B cell (primary cell): ENCODE measurements at regions not wholly inside any gene's neighbourhood (a gene's known extent, or its start where the extent isn't known, plus 50 kb on each side); places are given as distances from the start of the nearest gene placed in this dataset.

Experiments used
- ATAC-seq: fragments of 200-7000 bp; cut with Tn5 transposase; one replicate; pipeline ENCODE4 v1.10.0; 2021; ENCODE audit warnings: low read depth, mild to moderate bottlenecking, moderate number of reproducible peaks, moderate library complexity
- CTCF ChIA-PET: fragments of 350-600 bp; sonication (Branson Sonifier 250); formaldehyde crosslinking; loops from one replicate; lab custom pipeline; 2021; ENCODE audit warnings: antibody characterized with exemption, inconsistent platforms; lab: Charles Lee
- POLR2A ChIA-PET: fragments of 350-600 bp; sonication (Branson Sonifier 250); formaldehyde crosslinking; loops from one replicate; lab custom pipeline; 2021; ENCODE audit warnings: antibody characterized with exemption; lab: Charles Lee
- DNase-seq: peaks from one replicate; pipeline ENCODE4 v3.0.0; 2013
- H2AFZ ChIP-seq: 2 replicates; pipeline ENCODE4 v1.6.1; 2012; ENCODE audit warnings: mild to moderate bottlenecking, low read depth, low read length; ENCODE audit not compliant: insufficient read depth, poor library complexity, severe bottlenecking
- H3K27ac ChIP-seq, 2 donors: 1 replicate in 1 of 2; 2 replicates in 1 of 2; pipeline ENCODE4 v1.5.1; 2012 to 2013; ENCODE audit warnings: low read length in 2 of 2, mild to moderate bottlenecking in 2 of 2, moderate library complexity in 1 of 2
- H3K27me3 ChIP-seq, 4 experiments: fragments of 200-600 bp in 1 of 4; sonication (generic) in 1 of 4; replicated peaks in 1 of 4; 1 replicate in 2 of 4; 2 replicates in 2 of 4; pipeline versions ENCODE4 v1.6.1 to v1.7.0; 2013 to 2016; ENCODE audit warnings: low read length in 3 of 4, mild to moderate bottlenecking in 2 of 4, mixed read lengths in 1 of 4, moderate library complexity in 1 of 4; ENCODE audit not compliant: insufficient read depth in 4 of 4, control insufficient read depth in 3 of 4; ENCODE audit errors: control extremely low read depth in 1 of 4
- H3K36me3 ChIP-seq, 2 experiments: replicated peaks in 1 of 2; 1 replicate in 1 of 2; 2 replicates in 1 of 2; pipeline versions ENCODE4 v1.6.1 to v1.7.1; 2013; ENCODE audit warnings: low read length in 1 of 2; ENCODE audit not compliant: insufficient read depth in 2 of 2, control insufficient read depth in 1 of 2; ENCODE audit errors: control extremely low read depth in 1 of 2, extremely low read depth in 1 of 2
- H3K4me1 ChIP-seq, 2 donors: fragments of 200-600 bp in 1 of 2; sonication (generic) in 1 of 2; 1 replicate in 1 of 2; 2 replicates in 1 of 2; pipeline versions ENCODE4 v1.5.1 to v1.6.1; 2013 to 2017; ENCODE audit warnings: low read length in 2 of 2; ENCODE audit not compliant: control insufficient read depth in 2 of 2, insufficient read depth in 2 of 2
- H3K4me2 ChIP-seq: replicated peaks from 2 replicates; pipeline ENCODE3; 2012; ENCODE audit warnings: mild to moderate bottlenecking, low read depth, low read length; ENCODE audit not compliant: poor library complexity, severe bottlenecking
- H3K4me3 ChIP-seq, 5 experiments: fragments of 200-600 bp in 1 of 5; sonication (generic) in 1 of 5; 1 replicate in 3 of 5; 2 replicates in 2 of 5; pipeline versions ENCODE4 v1.5.1 to v1.7.0; 2011 to 2016; ENCODE audit warnings: low read length in 4 of 5, mild to moderate bottlenecking in 4 of 5, low read depth in 2 of 5, control low read depth in 1 of 5, moderate library complexity in 1 of 5; ENCODE audit not compliant: insufficient read depth in 1 of 5; ENCODE audit errors: control extremely low read depth in 1 of 5, extremely low read depth in 1 of 5
- H3K79me2 ChIP-seq: fragments of 200-600 bp; sonication (generic); one replicate; pipeline ENCODE4 v1.6.0; 2016; ENCODE audit warnings: low read length; ENCODE audit not compliant: control insufficient read depth, insufficient read depth
- H3K9ac ChIP-seq: fragments of 200-600 bp; sonication (generic); 2 replicates; pipeline ENCODE4 v1.6.1; 2017; ENCODE audit warnings: mild to moderate bottlenecking, low read length, moderate library complexity
- H3K9me3 ChIP-seq, 3 donors: one replicate each; pipeline versions ENCODE4 v1.6.1 to v1.7.1; 2013; ENCODE audit warnings: low read length in 2 of 3; ENCODE audit not compliant: control insufficient read depth in 2 of 3, insufficient read depth in 1 of 3; ENCODE audit errors: control extremely low read depth in 1 of 3
- H4K20me1 ChIP-seq: 2 replicates; pipeline ENCODE4 v1.6.0; 2012; ENCODE audit warnings: mild to moderate bottlenecking, low read length; ENCODE audit not compliant: insufficient read depth, control insufficient read depth, poor library complexity, severe bottlenecking
- H3K27ac Mint-ChIP-seq: one replicate; pipeline ENCODE4 v1.8.0; 2021; ENCODE audit warnings: mixed read lengths
- H3K27me3 Mint-ChIP-seq: one replicate; pipeline ENCODE4 v1.8.0; 2021; ENCODE audit warnings: mixed read lengths
- H3K4me1 Mint-ChIP-seq: one replicate; pipeline ENCODE4 v1.8.0; 2021; ENCODE audit warnings: mixed read lengths
- H3K4me3 Mint-ChIP-seq: one replicate; pipeline ENCODE4 v1.8.0; 2021; ENCODE audit warnings: mixed read lengths
- H3K9me3 Mint-ChIP-seq: one replicate; pipeline ENCODE4 v1.8.0; 2022; ENCODE audit warnings: mixed read lengths; ENCODE audit not compliant: insufficient read depth
- EZH2 ChIP-seq: IDR thresholded peaks from 2 replicates; pipeline ENCODE4 v1.6.1; 2012; ENCODE audit warnings: borderline replicate concordance, low read depth, mild to moderate bottlenecking, moderate library complexity, low read length; ENCODE audit not compliant: insufficient read depth, poor library complexity, severe bottlenecking
- WGBS: methylation state at CpG from one replicate; pipeline ENCODE4 v1.1.5; 2013; ENCODE audit warnings: missing lambda C conversion rate; ENCODE audit not compliant: insufficient coverage; 5-methylcytosine and 5-hydroxymethylcytosine counted together
- intact Hi-C: fragments of 100-400 bp; cut with micrococcal nuclease; formaldehyde crosslinking; loops from one replicate; pipeline ENCODE4 v1.10.0; 2022
- TF ChIP-seq, protein P1 (sequence below): fragments of 200-600 bp; IDR thresholded peaks from one replicate; pipeline ENCODE4 v1.8.0; 2022; ENCODE audit warnings: antibody characterized with exemption, mild to moderate bottlenecking

DNA sequence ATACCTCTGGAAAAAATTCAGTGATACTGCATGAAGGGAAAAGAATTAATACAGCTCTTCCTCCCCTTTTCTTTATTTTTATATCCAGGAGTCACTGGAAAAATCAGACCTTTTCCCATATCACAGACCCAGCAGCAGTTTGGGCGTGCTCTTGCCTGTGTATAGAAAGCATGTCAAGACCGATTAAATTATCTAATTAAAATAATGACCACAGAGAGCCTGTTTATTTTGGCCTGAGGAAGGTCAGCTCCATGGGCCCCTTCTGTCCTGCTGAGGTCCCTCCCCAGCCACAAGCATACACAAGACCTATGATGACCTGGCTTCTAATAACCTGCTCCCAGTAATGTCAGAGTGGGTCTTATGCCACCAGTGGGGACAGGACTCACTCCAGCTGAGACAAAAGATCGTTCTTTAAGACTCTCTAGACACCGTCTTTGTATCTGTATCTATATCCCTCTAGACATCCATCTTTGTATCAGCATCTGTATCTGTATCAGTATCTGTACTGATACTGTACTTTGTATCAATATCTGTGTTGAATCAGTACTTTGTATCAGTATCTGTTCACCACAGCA, 147.8 kb downstream of the VAPA start:
- no peak overlapping the region for H3K4me2 ChIP-seq
- intact Hi-C loops, result no loop called here
- Mint-ChIP-seq H3K27ac (no peak overlapping the region), H3K4me1 (peaks cover 12% of the 10 kb centered on the region), H3K4me3 (no peak overlapping the region), H3K9me3 (no peaks in the 10 kb centered on the region), H3K27me3 (peaks cover 17% of the 10 kb centered on the region)
- peaks cover 0 to 3% (median 0%) of the 10 kb centered on the region in 4 experiments for H3K27me3 ChIP-seq
- ATAC-seq (no peak), DNase-seq (no peak)
- ChIA-PET CTCF (no interaction called here), POLR2A (no interaction called here)
- H3K4me1 ChIP-seq, result peaks cover 10 to 11% of the 10 kb centered on the region in 2 donors
- peaks cover 0 to 4% (median 0%) of the 10 kb centered on the region in 3 donors for H3K9me3 ChIP-seq
- no peak overlapping the region for H3K4me3 ChIP-seq
- H3K79me2 ChIP-seq, result no peaks in the 10 kb centered on the region
- TF ChIP-seq, protein P1, sequence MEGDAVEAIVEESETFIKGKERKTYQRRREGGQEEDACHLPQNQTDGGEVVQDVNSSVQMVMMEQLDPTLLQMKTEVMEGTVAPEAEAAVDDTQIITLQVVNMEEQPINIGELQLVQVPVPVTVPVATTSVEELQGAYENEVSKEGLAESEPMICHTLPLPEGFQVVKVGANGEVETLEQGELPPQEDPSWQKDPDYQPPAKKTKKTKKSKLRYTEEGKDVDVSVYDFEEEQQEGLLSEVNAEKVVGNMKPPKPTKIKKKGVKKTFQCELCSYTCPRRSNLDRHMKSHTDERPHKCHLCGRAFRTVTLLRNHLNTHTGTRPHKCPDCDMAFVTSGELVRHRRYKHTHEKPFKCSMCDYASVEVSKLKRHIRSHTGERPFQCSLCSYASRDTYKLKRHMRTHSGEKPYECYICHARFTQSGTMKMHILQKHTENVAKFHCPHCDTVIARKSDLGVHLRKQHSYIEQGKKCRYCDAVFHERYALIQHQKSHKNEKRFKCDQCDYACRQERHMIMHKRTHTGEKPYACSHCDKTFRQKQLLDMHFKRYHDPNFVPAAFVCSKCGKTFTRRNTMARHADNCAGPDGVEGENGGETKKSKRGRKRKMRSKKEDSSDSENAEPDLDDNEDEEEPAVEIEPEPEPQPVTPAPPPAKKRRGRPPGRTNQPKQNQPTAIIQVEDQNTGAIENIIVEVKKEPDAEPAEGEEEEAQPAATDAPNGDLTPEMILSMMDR, result no peak
- no peak for TF ChIP-seq EZH2
- H3K27ac ChIP-seq, result no peak overlapping the region
- WGBS, result 80% methylated on average over 1 of the region's 4 CpGs
- H3K9ac ChIP-seq, result no peak overlapping the region
- H4K20me1 ChIP-seq, result no peaks in the 10 kb centered on the region
- H2AFZ ChIP-seq, result no peak overlapping the region
- no peaks in the 10 kb centered on the region for H3K36me3 ChIP-seq

DNA sequence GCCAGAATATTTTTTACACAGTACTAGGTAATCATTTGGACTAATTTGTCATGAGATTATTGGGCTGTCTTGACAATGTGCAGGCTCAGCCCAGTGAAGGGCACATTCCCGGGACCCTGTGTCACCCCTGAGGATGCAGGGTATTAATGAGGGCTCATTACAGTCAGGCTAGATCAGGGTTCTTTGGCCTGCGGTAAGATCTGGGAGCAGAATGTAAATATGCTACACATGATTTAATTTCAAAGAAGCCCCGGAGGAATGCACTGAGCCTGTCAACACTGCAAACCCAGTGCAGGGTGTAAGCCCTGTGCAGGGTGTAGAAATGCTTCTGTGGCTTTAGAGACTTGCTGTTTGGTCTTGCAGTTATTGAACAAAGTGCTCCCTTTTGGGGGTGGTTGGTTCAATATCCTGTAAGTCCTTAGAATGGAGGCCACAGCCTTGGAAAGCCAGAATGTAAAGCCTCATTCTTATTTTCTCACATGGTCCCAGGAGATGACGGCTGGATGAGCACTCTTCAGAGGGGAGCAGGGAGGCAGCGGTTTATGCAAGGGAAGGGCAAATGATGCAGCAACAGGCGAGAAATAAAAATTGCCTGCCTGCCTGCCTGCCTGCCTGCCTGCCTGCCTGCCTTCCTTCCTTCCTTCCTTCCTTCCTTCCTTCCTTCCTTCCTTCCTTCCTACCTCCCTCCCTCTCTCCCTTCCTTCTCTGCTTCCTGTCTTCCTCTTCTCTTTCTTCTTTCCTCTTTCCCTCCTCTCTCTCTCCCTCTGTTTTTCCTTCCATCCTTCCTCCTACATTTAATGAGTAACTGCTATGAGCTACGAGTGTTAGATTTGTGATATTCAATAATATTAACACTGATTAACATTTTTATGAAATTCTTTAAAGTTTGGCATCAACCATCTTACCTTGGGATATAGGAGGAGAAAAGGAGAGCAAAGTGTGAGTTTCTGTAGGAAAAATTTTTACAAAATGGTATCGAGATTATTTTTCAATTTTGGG, 148.8 kb downstream of the VAPA start:
- CTCF ChIA-PET, result no interaction called here
- intact Hi-C loops, result no loop called here

More for the DNA sequence above, 148.8 kb downstream of the VAPA start:
- DNase-seq, result no peak
- H3K36me3 ChIP-seq, result no peaks in the 10 kb centered on the region
- POLR2A ChIA-PET, result no interaction called here
- H3K27ac ChIP-seq, result no peak overlapping the region
- WGBS, result 52% methylated on average over 3 of the region's 8 CpGs
- no peaks in the 10 kb centered on the region for H3K79me2 ChIP-seq
- H3K4me1 Mint-ChIP-seq, result peaks cover 6% of the 10 kb centered on the region
- H3K27me3 ChIP-seq, result peaks cover 0 to 3% (median 0%) of the 10 kb centered on the region in 4 experiments
- H2AFZ ChIP-seq, result no peak overlapping the region
- H3K9me3 Mint-ChIP-seq, result no peaks in the 10 kb centered on the region
- H3K4me2 ChIP-seq, result no peak overlapping the region
- no peak overlapping the region for H3K4me3 Mint-ChIP-seq
- no peak for TF ChIP-seq EZH2
- peaks cover 4% of the 10 kb centered on the region in 2 donors for H3K4me1 ChIP-seq
- H3K4me3 ChIP-seq, result no peak overlapping the region
- H3K27me3 Mint-ChIP-seq, result peaks cover 17% of the 10 kb centered on the region
- no peaks in the 10 kb centered on the region for H4K20me1 ChIP-seq
- peaks cover 0 to 4% (median 0%) of the 10 kb centered on the region in 3 donors for H3K9me3 ChIP-seq
- no peak overlapping the region for H3K27ac Mint-ChIP-seq
- no peak for ATAC-seq
- H3K9ac ChIP-seq, result no peak overlapping the region
